HepG2 (cell line): ENCODE measurements at regions not wholly inside any gene's neighbourhood (a gene's known extent, or its start where the extent isn't known, plus 50 kb on each side); places are given as distances from the start of the nearest gene placed in this dataset.

ENCODE experiments used
- ATAD3A ChIP-seq: sonication (generic); formaldehyde crosslinking; IDR thresholded peaks from 2 replicates; pipeline ENCODE4 v1.4.0; 2020; ENCODE audit warnings: missing genetic modification reagents
- ATF6 ChIP-seq: sonication (generic); formaldehyde crosslinking; conservative IDR thresholded peaks from 2 replicates; pipeline ENCODE4 v1.4.0; 2020; ENCODE audit warnings: missing genetic modification reagents
- FOXJ3 ChIP-seq: sonication (generic); formaldehyde crosslinking; IDR thresholded peaks from 2 replicates; pipeline ENCODE4 v1.4.0; 2020; ENCODE audit warnings: missing genetic modification reagents, mild to moderate bottlenecking, borderline replicate concordance
- HDAC2 ChIP-seq: sonication (generic); formaldehyde crosslinking; IDR thresholded peaks from 2 replicates; pipeline ENCODE4 v1.4.0; 2020; ENCODE audit warnings: missing genetic modification reagents
- KDM6A ChIP-seq: IDR thresholded peaks from 2 replicates; pipeline ENCODE4 v1.6.1; 2016; ENCODE audit warnings: low read depth
- NCOA2 ChIP-seq: sonication (generic); formaldehyde crosslinking; IDR thresholded peaks from 2 replicates; pipeline ENCODE4 v1.8.0; 2022; ENCODE audit warnings: inconsistent platforms
- NCOR1 ChIP-seq: fragments of 200-600 bp; sonication (generic); IDR thresholded peaks from 2 replicates; pipeline ENCODE4 v1.7.0; 2017; ENCODE audit warnings: antibody characterized with exemption, low read length, borderline replicate concordance
- NFIC ChIP-seq: IDR thresholded peaks from 2 replicates; pipeline ENCODE4 v1.6.1; 2012; ENCODE audit warnings: mild to moderate bottlenecking, low read length, inconsistent platforms
- POLR2G ChIP-seq: fragments of 200-400 bp; formaldehyde crosslinking; IDR thresholded peaks from 2 replicates; pipeline ENCODE4 v1.6.1; 2018; ENCODE audit warnings: mild to moderate bottlenecking, low read depth, low read length, moderate library complexity
- RARA ChIP-seq: IDR thresholded peaks from 2 replicates; pipeline ENCODE4 v1.6.1; 2016; ENCODE audit warnings: missing genetic modification reagents, missing compliant biosample characterization
- SKI ChIP-seq: fragments of 450-650 bp; IDR thresholded peaks from one replicate; pipeline ENCODE4 v1.6.1; 2018; ENCODE audit warnings: mild to moderate bottlenecking; ENCODE audit not compliant: partially characterized antibody
- SNRNP70 ChIP-seq: fragments of 200-400 bp; formaldehyde crosslinking; IDR thresholded peaks from 2 replicates; pipeline ENCODE4 v1.6.1; 2017; ENCODE audit warnings: mild to moderate bottlenecking, low read depth, low read length, moderate library complexity
- SRF ChIP-seq: IDR thresholded peaks from 2 replicates; pipeline ENCODE4 v1.6.1; 2011; ENCODE audit warnings: mild to moderate bottlenecking, low read depth, low read length, moderate library complexity
- TCF7L2 ChIP-seq: IDR thresholded peaks from 2 replicates; pipeline ENCODE4 v1.6.1; 2011; ENCODE audit warnings: mild to moderate bottlenecking, low read depth, low read length, moderate library complexity
- TEF ChIP-seq: sonication (generic); formaldehyde crosslinking; IDR thresholded peaks from 2 replicates; pipeline ENCODE4 v1.5.0; 2020; ENCODE audit warnings: missing genetic modification reagents
- ZMYM4 ChIP-seq: sonication (generic); formaldehyde crosslinking; IDR thresholded peaks from 2 replicates; pipeline ENCODE4 v1.8.1; 2023; ENCODE audit warnings: mild to moderate bottlenecking, missing genetic modification reagents
- ZNF136 ChIP-seq: sonication (generic); formaldehyde crosslinking; IDR thresholded peaks from 2 replicates; pipeline ENCODE4 v1.8.1; 2022; ENCODE audit warnings: low read depth, mild to moderate bottlenecking, moderate library complexity, missing genetic modification reagents
- ZNF329 ChIP-seq: sonication (generic); formaldehyde crosslinking; IDR thresholded peaks from 2 replicates; pipeline ENCODE4 v1.9.0; 2021; ENCODE audit warnings: low read depth, mild to moderate bottlenecking, missing genetic modification reagents
- ZNF567 ChIP-seq: sonication (generic); formaldehyde crosslinking; IDR thresholded peaks from 2 replicates; pipeline ENCODE4 v1.8.1; 2023; ENCODE audit warnings: mild to moderate bottlenecking, missing genetic modification reagents, borderline replicate concordance
- ZNF569 ChIP-seq: sonication (generic); formaldehyde crosslinking; IDR thresholded peaks from 2 replicates; pipeline ENCODE4 v1.5.0; 2020; ENCODE audit warnings: mild to moderate bottlenecking, missing genetic modification reagents, moderate library complexity, borderline replicate concordance
- ZNF607 ChIP-seq: sonication (generic); formaldehyde crosslinking; IDR thresholded peaks from 2 replicates; pipeline ENCODE4 v1.5.1; 2020; ENCODE audit warnings: missing genetic modification reagents, mild to moderate bottlenecking, borderline replicate concordance
- ZNF674 ChIP-seq: sonication (generic); formaldehyde crosslinking; IDR thresholded peaks from 2 replicates; pipeline ENCODE4 v1.5.0; 2020; ENCODE audit warnings: low read depth, mild to moderate bottlenecking, missing genetic modification reagents
- TF ChIP-seq, protein P1 (sequence below): IDR thresholded peaks from 2 replicates; pipeline ENCODE4 v1.6.1; 2016
- TF ChIP-seq, protein P2 (sequence below): sonication (generic); formaldehyde crosslinking; conservative IDR thresholded peaks from 2 replicates; pipeline ENCODE4 v1.8.0; 2022; ENCODE audit warnings: low read depth, missing genetic modification reagents
- TF ChIP-seq, protein P3 (sequence below): sonication (generic); formaldehyde crosslinking; IDR thresholded peaks from 2 replicates; pipeline ENCODE4 v1.4.0; 2020; ENCODE audit warnings: mild to moderate bottlenecking, missing genetic modification reagents

DNA sequence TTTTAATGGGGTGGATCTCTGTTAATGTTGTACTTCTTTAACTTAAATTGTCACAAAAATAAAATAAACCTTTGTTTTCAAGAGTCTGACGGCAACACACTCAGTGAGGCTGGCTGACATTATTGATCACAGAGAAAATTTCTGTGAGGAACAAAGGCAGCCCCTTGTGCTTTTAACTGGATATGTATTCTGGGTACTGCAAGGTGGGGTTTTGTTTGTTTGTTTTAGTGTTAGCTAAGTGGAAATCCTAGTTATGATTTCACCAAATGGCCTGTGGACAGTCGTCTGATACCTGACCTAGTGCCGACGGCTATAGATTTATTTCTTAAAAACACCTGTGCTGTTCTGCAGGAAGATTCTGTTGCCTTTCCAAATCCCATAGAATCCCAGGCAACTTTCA is 1329.5 kb upstream of the ZEB2 start (continued):
- TF ChIP-seq, protein P1, sequence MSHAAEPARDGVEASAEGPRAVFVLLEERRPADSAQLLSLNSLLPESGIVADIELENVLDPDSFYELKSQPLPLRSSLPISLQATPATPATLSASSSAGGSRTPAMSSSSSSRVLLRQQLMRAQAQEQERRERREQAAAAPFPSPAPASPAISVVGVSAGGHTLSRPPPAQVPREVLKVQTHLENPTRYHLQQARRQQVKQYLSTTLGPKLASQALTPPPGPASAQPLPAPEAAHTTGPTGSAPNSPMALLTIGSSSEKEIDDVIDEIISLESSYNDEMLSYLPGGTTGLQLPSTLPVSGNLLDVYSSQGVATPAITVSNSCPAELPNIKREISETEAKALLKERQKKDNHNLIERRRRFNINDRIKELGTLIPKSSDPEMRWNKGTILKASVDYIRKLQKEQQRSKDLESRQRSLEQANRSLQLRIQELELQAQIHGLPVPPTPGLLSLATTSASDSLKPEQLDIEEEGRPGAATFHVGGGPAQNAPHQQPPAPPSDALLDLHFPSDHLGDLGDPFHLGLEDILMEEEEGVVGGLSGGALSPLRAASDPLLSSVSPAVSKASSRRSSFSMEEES (CRISPR knock-in tag), result no peak
- TF ChIP-seq RARA (CRISPR knock-in tag) (0 out of 2 replicates have a peak, but pooled peaks have one; percentile 40), HDAC2 (CRISPR knock-in tag) (0 out of 2 replicates have a peak, but pooled peaks have one; percentile 22), ZNF674 (CRISPR knock-in tag) (no peak), TCF7L2 (no peak), POLR2G (no peak), TEF (no peak), SRF (no peak), FOXJ3 (CRISPR knock-in tag) (peak; percentile 59; the same call in 1 of the 2 replicates), ZNF607 (no peak), NCOA2 (CRISPR knock-in tag) (peak; percentile 56), ZNF567 (CRISPR knock-in tag) (no peak), SNRNP70 (no peak), ATAD3A (CRISPR knock-in tag) (no peak), NCOR1 (no peak), KDM6A (CRISPR knock-in tag) (no peak), ZNF329 (CRISPR knock-in tag) (no peak), ZMYM4 (CRISPR knock-in tag) (peak; percentile 63; the same call in 1 of the 2 replicates), ZNF569 (CRISPR knock-in tag) (no peak), NFIC (peak; percentile 83), ZNF136 (CRISPR knock-in tag) (no peak), ATF6 (no peak), SKI (no peak)
- TF ChIP-seq, protein P2, sequence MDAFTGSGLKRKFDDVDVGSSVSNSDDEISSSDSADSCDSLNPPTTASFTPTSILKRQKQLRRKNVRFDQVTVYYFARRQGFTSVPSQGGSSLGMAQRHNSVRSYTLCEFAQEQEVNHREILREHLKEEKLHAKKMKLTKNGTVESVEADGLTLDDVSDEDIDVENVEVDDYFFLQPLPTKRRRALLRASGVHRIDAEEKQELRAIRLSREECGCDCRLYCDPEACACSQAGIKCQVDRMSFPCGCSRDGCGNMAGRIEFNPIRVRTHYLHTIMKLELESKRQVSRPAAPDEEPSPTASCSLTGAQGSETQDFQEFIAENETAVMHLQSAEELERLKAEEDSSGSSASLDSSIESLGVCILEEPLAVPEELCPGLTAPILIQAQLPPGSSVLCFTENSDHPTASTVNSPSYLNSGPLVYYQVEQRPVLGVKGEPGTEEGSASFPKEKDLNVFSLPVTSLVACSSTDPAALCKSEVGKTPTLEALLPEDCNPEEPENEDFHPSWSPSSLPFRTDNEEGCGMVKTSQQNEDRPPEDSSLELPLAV (CRISPR knock-in tag), result no peak
- TF ChIP-seq, protein P3, sequence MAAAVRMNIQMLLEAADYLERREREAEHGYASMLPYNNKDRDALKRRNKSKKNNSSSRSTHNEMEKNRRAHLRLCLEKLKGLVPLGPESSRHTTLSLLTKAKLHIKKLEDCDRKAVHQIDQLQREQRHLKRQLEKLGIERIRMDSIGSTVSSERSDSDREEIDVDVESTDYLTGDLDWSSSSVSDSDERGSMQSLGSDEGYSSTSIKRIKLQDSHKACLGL, result no peak
